Muscle layer of colon (tissue), 2 donors: ENCODE measurements at regions not wholly inside any gene's neighbourhood (a gene's known extent, or its start where the extent isn't known, plus 50 kb on each side); places are given as distances from the start of the nearest gene placed in this dataset.

Experiments
- H3K27ac ChIP-seq: one replicate; pipeline ENCODE4 v1.7.0; 2013; ENCODE audit warnings: low read depth, mild to moderate bottlenecking, low read length, moderate library complexity
- H3K27me3 ChIP-seq, 2 donors: one replicate each; pipeline ENCODE4 v1.7.0; 2013; ENCODE audit warnings: low read length in 2 of 2, mild to moderate bottlenecking in 2 of 2; ENCODE audit not compliant: insufficient read depth in 2 of 2, control insufficient read depth in 1 of 2
- H3K36me3 ChIP-seq: one replicate; pipeline ENCODE4 v1.7.0; 2013; ENCODE audit warnings: mild to moderate bottlenecking, low read length; ENCODE audit not compliant: insufficient read depth
- H3K4me1 ChIP-seq: one replicate; pipeline ENCODE4 v1.7.0; 2013; ENCODE audit warnings: mild to moderate bottlenecking, low read length; ENCODE audit not compliant: insufficient read depth
- H3K4me3 ChIP-seq, 2 donors: one replicate each; pipeline ENCODE4 v1.7.0; 2013; ENCODE audit warnings: low read length in 2 of 2, low read depth in 1 of 2, mild to moderate bottlenecking in 1 of 2, moderate library complexity in 1 of 2
- H3K9ac ChIP-seq: one replicate; pipeline ENCODE4 v1.7.0; 2013; ENCODE audit warnings: low read length
- H3K9me3 ChIP-seq: one replicate; pipeline ENCODE4 v1.7.0; 2013; ENCODE audit warnings: mild to moderate bottlenecking, low read length
- donor health status: abdominal sarcoma.
- donor health status: Adenocarcinoma of cecum.

- H3K9me3 ChIP-seq: no peaks in the 10 kb centered on the region
- no peak overlapping the region for H3K4me3 ChIP-seq
- H3K36me3 ChIP-seq: no peaks in the 10 kb centered on the region
- no peak overlapping the region for H3K27ac ChIP-seq
- H3K9ac ChIP-seq: no peak overlapping the region
- no peaks in the 10 kb centered on the region for H3K4me1 ChIP-seq
- H3K27me3 ChIP-seq: no peaks in the 10 kb centered on the region
These were observed 61.8 kb upstream of the ETS2 start for GRCh38 chr21:38743772-38744529.

DNA sequence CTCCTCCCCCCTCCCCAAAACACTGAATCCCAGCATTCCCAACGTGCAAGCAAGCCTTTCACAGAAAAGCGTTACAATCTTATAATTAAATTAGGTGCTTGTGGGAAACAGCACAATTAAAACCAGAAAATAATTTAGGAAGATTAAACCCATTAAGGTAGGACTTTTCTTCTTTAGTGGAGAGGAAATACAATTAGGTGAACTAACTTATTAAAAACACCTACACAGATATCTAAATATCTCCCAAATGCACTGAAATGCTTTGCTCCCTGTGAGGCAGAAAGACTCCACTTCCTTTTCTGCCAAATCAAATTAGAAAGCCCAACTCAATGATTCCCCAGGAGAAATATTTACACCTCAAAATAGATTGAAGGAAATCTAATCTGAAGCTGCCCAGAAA lies 60.9 kb upstream of the ETS2 start:
- no peaks in the 10 kb centered on the region for H3K9me3 ChIP-seq
- H3K9ac ChIP-seq: no peak overlapping the region
- no peak overlapping the region for H3K4me3 ChIP-seq

DNA sequence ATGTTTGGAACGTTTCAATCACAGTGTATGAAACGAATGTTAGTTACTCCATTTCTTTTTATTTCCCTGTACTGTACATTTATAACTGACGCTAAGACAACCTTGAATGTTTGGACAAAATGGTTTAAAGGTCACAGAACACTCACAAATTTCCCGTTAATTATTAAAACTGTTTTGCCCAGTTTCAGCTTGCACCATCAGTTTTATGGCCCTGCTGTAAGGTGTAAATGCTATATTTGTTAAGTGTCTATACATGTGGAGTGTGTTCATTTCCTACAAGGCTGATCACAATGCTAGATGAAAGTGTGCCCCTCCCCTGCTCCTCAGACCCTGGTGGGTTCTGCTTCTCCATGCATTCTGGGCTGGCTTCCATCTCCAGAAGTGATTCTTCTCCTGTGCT lies 57.9 kb upstream of the ETS2 start:
- Histone ChIP-seq H3K4me3 (no peak overlapping the region), H3K27ac (no peak overlapping the region), H3K4me1 (no peaks in the 10 kb centered on the region), H3K9me3 (no peaks in the 10 kb centered on the region), H3K36me3 (no peaks in the 10 kb centered on the region), H3K9ac (no peak overlapping the region), H3K27me3 (no peaks in the 10 kb centered on the region)

More for the DNA sequence above, 60.9 kb upstream of the ETS2 start:
- no peak overlapping the region for H3K27ac ChIP-seq
- H3K4me1 ChIP-seq: no peaks in the 10 kb centered on the region
- H3K27me3 ChIP-seq: no peaks in the 10 kb centered on the region
- no peaks in the 10 kb centered on the region for H3K36me3 ChIP-seq

GRCh38 chr21:38751379-38752050 lies 54.2 kb upstream of the ETS2 start:
- Histone ChIP-seq H3K4me3 (no peak overlapping the region), H3K9me3 (no peaks in the 10 kb centered on the region), H3K9ac (no peak overlapping the region), H3K27ac (no peak overlapping the region), H3K4me1 (peaks cover 18% of the 10 kb centered on the region), H3K36me3 (no peaks in the 10 kb centered on the region), H3K27me3 (no peaks in the 10 kb centered on the region)

- Histone ChIP-seq H3K27ac (no peak overlapping the region), H3K4me3 (no peak overlapping the region), H3K9me3 (no peaks in the 10 kb centered on the region), H3K36me3 (no peaks in the 10 kb centered on the region), H3K9ac (no peak overlapping the region), H3K4me1 (peaks cover 18% of the 10 kb centered on the region), H3K27me3 (no peaks in the 10 kb centered on the region)
These were observed 53.7 kb upstream of the ETS2 start for GRCh38 chr21:38752051-38752505.

GRCh38 chr21:38753114-38753513 lies 52.6 kb upstream of the ETS2 start:
- H3K4me1 ChIP-seq: peaks cover 18% of the 10 kb centered on the region

DNA sequence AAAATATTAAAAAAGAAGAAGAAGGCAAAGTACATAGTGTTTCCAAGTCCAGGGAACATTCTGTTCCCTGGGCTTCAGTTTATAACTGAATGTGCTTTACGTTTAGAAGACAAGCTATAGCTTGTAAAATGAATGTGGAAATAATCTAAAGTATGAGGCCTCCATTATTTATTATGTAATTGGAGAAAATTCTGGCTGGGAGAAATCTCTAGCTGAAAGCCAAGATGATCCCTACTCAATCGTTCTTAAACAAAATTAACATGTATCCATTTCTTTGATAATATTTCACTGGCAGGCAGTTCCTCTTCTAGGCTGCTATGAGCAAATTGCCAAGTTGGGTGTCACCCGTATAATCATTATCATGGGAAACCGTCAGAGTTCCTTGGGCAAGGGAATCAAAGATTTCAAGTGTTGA lies 52.2 kb upstream of the ETS2 start:
- no peaks in the 10 kb centered on the region for H3K36me3 ChIP-seq
- no peaks in the 10 kb centered on the region for H3K9me3 ChIP-seq
- no peak overlapping the region for H3K27ac ChIP-seq
- no peak overlapping the region for H3K4me3 ChIP-seq
- H3K4me1 ChIP-seq: peaks cover 19% of the 10 kb centered on the region
- H3K9ac ChIP-seq: no peak overlapping the region
- H3K27me3 ChIP-seq: no peaks in the 10 kb centered on the region

More at GRCh38 chr21:38753114-38753513, 52.6 kb upstream of the ETS2 start:
- Histone ChIP-seq H3K4me3 (no peak overlapping the region), H3K9me3 (no peaks in the 10 kb centered on the region), H3K36me3 (no peaks in the 10 kb centered on the region), H3K27me3 (no peaks in the 10 kb centered on the region), H3K9ac (no peak overlapping the region), H3K27ac (no peak overlapping the region)
